Lung (tissue), 11 donors: ENCODE measurements at regions not wholly inside any gene's neighbourhood (a gene's known extent, or its start where the extent isn't known, plus 50 kb on each side); places are given as distances from the start of the nearest gene placed in this dataset.

ENCODE experiments used
- ATAC-seq: fragments of 200-7000 bp; cut with Tn5 transposase; one replicate; pipeline ENCODE4 v1.9.1; 2020; ENCODE audit warnings: moderate number of reproducible peaks; ENCODE audit not compliant: insufficient read depth, low FRiP score
- DNase-seq, 3 donors: peaks; one replicate each; pipeline ENCODE4 v3.0.0-alpha.2; 2013 to 2017
- H3K27ac ChIP-seq, 2 donors: one replicate each; pipeline ENCODE4 v1.5.1; 2013; ENCODE audit warnings: mild to moderate bottlenecking in 2 of 2, moderate library complexity in 2 of 2, control low read depth in 1 of 2, inconsistent platforms in 1 of 2, low read depth in 1 of 2, low read length in 1 of 2
- H3K27me3 ChIP-seq, 3 donors: one replicate each; pipeline ENCODE4 v1.5.1; 2013; ENCODE audit warnings: low read length in 2 of 3; ENCODE audit not compliant: control insufficient read depth in 3 of 3, insufficient read depth in 3 of 3
- H3K36me3 ChIP-seq, 4 donors: one replicate each; pipeline ENCODE4 v1.5.1; 2013; ENCODE audit warnings: low read length in 4 of 4, mild to moderate bottlenecking in 1 of 4, moderate library complexity in 1 of 4; ENCODE audit not compliant: control insufficient read depth in 4 of 4, insufficient read depth in 4 of 4
- H3K4me1 ChIP-seq, 5 donors: one replicate each; pipeline ENCODE4 v1.5.1; 2013; ENCODE audit warnings: low read length in 5 of 5, mild to moderate bottlenecking in 2 of 5, moderate library complexity in 1 of 5; ENCODE audit not compliant: control insufficient read depth in 5 of 5, insufficient read depth in 5 of 5
- H3K4me3 ChIP-seq: one replicate; pipeline ENCODE4 v1.5.1; 2013; ENCODE audit warnings: mild to moderate bottlenecking, control low read depth, moderate library complexity
- H3K9ac ChIP-seq, 2 donors: one replicate each; pipeline ENCODE4 v1.5.1; 2013; ENCODE audit warnings: low read length in 2 of 2, control low read depth in 1 of 2; ENCODE audit not compliant: insufficient read depth in 1 of 2
- H3K9me3 ChIP-seq, 4 donors: one replicate each; pipeline ENCODE4 v1.5.1; 2013; ENCODE audit warnings: low read length in 3 of 4, mild to moderate bottlenecking in 1 of 4, moderate library complexity in 1 of 4; ENCODE audit not compliant: control insufficient read depth in 4 of 4, insufficient read depth in 3 of 4
- WGBS, 2 donors: extraction: QIAGEN DNeasy Blood & Tissue Kit; methylation state at CpG; one replicate each; pipeline ENCODE4 v1.1.7; 2013; 5-methylcytosine and 5-hydroxymethylcytosine counted together
- TF ChIP-seq, protein P1 (sequence below): IDR thresholded peaks from 2 replicates; pipeline ENCODE4 v1.5.1; 2012; ENCODE audit warnings: mild to moderate bottlenecking; ENCODE audit errors: control extremely low read depth, extremely low read depth
- donor health status: control.
- donor health status: control.
- donor health status: Bipolar disorder and iron deficiency.
- donor health status: healthy.
- donor health status: DM: yes; HTN: yes; CAD: no.

GRCh38 chr7:115409682-115410433, 488.0 kb downstream of the MDFIC start:
- Histone ChIP-seq H3K27ac (no peak overlapping the region), H3K4me3 (no peak overlapping the region), H3K9ac (no peak overlapping the region), H3K9me3 (no peaks in the 10 kb centered on the region), H3K36me3 (no peaks in the 10 kb centered on the region), H3K27me3 (no peaks in the 10 kb centered on the region), H3K4me1 (no peaks in the 10 kb centered on the region)
- ATAC-seq = no peak
- 65 to 67% methylated on average over 3 of the region's 3 CpGs for WGBS, 2 donors
- TF ChIP-seq, protein P1, sequence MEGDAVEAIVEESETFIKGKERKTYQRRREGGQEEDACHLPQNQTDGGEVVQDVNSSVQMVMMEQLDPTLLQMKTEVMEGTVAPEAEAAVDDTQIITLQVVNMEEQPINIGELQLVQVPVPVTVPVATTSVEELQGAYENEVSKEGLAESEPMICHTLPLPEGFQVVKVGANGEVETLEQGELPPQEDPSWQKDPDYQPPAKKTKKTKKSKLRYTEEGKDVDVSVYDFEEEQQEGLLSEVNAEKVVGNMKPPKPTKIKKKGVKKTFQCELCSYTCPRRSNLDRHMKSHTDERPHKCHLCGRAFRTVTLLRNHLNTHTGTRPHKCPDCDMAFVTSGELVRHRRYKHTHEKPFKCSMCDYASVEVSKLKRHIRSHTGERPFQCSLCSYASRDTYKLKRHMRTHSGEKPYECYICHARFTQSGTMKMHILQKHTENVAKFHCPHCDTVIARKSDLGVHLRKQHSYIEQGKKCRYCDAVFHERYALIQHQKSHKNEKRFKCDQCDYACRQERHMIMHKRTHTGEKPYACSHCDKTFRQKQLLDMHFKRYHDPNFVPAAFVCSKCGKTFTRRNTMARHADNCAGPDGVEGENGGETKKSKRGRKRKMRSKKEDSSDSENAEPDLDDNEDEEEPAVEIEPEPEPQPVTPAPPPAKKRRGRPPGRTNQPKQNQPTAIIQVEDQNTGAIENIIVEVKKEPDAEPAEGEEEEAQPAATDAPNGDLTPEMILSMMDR = no peak
- no peak for DNase-seq

DNA sequence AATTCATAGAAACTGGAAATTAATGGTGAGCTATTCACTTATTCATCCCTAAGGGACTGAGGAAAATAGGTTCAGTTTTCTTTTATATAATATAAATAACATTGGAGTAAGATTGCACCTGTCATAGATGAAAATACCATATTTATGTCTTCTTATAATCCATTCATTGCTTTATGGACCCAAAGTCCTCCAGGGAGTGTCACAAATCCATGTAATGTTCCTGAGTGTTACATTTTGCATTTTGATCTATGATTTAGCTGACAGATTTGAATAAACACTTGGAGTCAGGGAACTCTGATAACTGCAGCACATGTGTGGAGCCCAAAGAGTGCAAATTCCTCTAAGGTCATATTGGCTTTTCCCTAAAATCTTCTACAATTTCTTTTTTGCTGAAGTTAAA, 484.3 kb downstream of the MDFIC start:
- H3K9ac ChIP-seq = no peak overlapping the region
- no peak overlapping the region for H3K27ac ChIP-seq
- no peaks in the 10 kb centered on the region for H3K9me3 ChIP-seq
- no peak for ATAC-seq
- no peak overlapping the region for H3K4me3 ChIP-seq
- H3K36me3 ChIP-seq = no peaks in the 10 kb centered on the region
- TF ChIP-seq, protein P1 = no peak
- no peaks in the 10 kb centered on the region for H3K27me3 ChIP-seq
- no peaks in the 10 kb centered on the region for H3K4me1 ChIP-seq
- DNase-seq = peak in 1 of 3 donors; percentile 2

DNA sequence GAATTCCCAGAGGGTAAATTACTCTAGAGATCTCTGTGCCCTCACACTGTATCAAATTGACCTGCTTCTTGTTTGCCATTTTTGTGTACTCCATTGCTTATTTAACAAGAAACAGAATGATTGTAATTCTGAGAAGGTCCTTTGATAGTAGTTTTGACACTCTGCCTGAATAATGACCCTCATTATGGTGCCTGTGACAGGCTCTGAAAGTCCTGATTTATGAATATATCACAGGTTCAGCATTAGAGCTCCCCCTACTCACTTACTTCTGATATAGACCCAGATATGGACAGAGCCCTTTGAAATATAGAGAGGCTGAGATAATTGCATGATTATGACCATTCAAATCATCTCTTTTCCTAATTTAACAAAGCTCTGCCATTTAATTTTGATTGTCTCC, 465.2 kb downstream of the MDFIC start:
- H3K27ac ChIP-seq = no peak overlapping the region
- no peaks in the 10 kb centered on the region for H3K9me3 ChIP-seq
- H3K4me3 ChIP-seq = no peak overlapping the region
- no peaks in the 10 kb centered on the region for H3K4me1 ChIP-seq
- TF ChIP-seq, protein P1 = no peak
- no peaks in the 10 kb centered on the region for H3K27me3 ChIP-seq
- DNase-seq = peak in 1 of 3 donors; percentile 3
- ATAC-seq = no peak
- H3K9ac ChIP-seq = no peak overlapping the region
- H3K36me3 ChIP-seq = no peaks in the 10 kb centered on the region

- no peaks in the 10 kb centered on the region for H3K36me3 ChIP-seq
- H3K27ac ChIP-seq = no peak overlapping the region
- ATAC-seq = no peak
- 98% methylated on average over 1 of the region's 1 CpG for WGBS, 2 donors
- no peaks in the 10 kb centered on the region for H3K4me1 ChIP-seq
- H3K27me3 ChIP-seq = no peaks in the 10 kb centered on the region
- H3K4me3 ChIP-seq = no peak overlapping the region
- H3K9me3 ChIP-seq = no peaks in the 10 kb centered on the region
- H3K9ac ChIP-seq = no peak overlapping the region
- DNase-seq = no peak
- TF ChIP-seq, protein P1 = no peak
Observed at GRCh38 chr7:115379321-115379720, 457.4 kb downstream of the MDFIC start.
